ENCODE measurements at regions not wholly inside any gene's neighbourhood (a gene's known extent, or its start where the extent isn't known, plus 50 kb on each side); places are given as distances from the start of the nearest gene placed in this dataset.

DNA sequence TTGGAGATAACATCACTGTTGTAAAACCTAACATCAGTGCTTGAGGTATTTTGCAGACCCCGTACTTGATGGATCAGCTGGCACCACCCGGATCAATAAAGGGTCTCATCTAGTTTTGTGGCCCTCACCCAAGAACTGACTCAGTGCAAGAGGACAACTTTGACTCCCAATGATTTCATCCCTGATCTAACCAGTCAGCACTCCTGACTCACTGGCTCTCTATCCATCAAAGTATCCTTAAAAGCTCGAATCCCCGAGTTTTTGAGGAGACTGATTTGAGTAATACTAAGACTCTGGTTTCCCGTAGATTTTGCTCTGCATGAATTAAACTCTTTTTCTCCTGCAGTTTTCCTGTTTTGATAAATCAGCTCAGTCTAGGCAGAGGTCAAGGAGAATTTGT lies 2498.1 kb downstream of the PCDH7 start:
- H2BK15ac ChIP-seq (ENCODE audit: low read length), result no peak overlapping the region
- no peak overlapping the region for H3K4ac ChIP-seq (replicated peaks; ENCODE audit: insufficient read length, low read depth, low read length)
- H3K4me2 ChIP-seq (ENCODE audit: insufficient read depth in 1 of 2, low read depth in 2 of 2, low read length in 2 of 2), result no peak overlapping the region
- H4K91ac ChIP-seq (replicated peaks; ENCODE audit: insufficient read length, low read length), result no peak overlapping the region
- H4K5ac ChIP-seq (ENCODE audit: insufficient read length, low read depth, low read length), result no peak overlapping the region
- no peaks in the 10 kb centered on the region for H3K23me2 ChIP-seq (ENCODE audit: low read depth, low read length)
- H4K20me1 ChIP-seq (replicated peaks in 1 of 2; ENCODE audit: control insufficient read depth in 1 of 2, insufficient read depth in 2 of 2, low read length in 2 of 2), result no peaks in the 10 kb centered on the region
- DNase-seq (ENCODE audit: low read depth in 1 of 2, low spot score in 2 of 2), result no peak
- H3K27ac ChIP-seq (ENCODE audit: low read depth, low read length), result no peak overlapping the region
- H2BK12ac ChIP-seq (ENCODE audit: low read depth, low read length), result no peak overlapping the region
- no peaks in the 10 kb centered on the region for H3K79me1 ChIP-seq (ENCODE audit: low read depth, low read length)
- no peak overlapping the region for H3K4me3 ChIP-seq (ENCODE audit: extremely low read depth in 1 of 4, insufficient read depth in 2 of 4, low read depth in 3 of 4, low read length in 4 of 4)
- no peak overlapping the region for H3K14ac ChIP-seq (ENCODE audit: insufficient read length)
- H2BK120ac ChIP-seq (replicated peaks; ENCODE audit: low read depth, low read length), result no peak overlapping the region
- CTCF ChIA-PET (ENCODE audit: partially characterized antibody), result interaction anchor here (0.5 kb wide), 1 partner anchor 11 kb away, joined by 3 read pairs; no protein-coding TSS in a partner anchor
- no peak overlapping the region for H2BK20ac ChIP-seq (ENCODE audit: low read length)
- H2BK5ac ChIP-seq (ENCODE audit: low read depth, low read length), result no peak overlapping the region
- no peak overlapping the region for H2AFZ ChIP-seq (ENCODE audit: low read length)
- H3K4me1 ChIP-seq (replicated peaks in 1 of 4; ENCODE audit: control insufficient read depth in 3 of 4, insufficient read depth in 4 of 4, low read length in 3 of 4), result peaks cover 0 to 4% (median 3%) of the 10 kb centered on the region in 4 experiments; a peak in 3 of 7 replicates
- H3K23ac ChIP-seq (ENCODE audit: insufficient read length), result no peak overlapping the region
- H3K79me2 ChIP-seq (ENCODE audit: control insufficient read depth in 1 of 2, insufficient read depth in 2 of 2, low read length in 2 of 2), result no peaks in the 10 kb centered on the region
- H4K8ac ChIP-seq (ENCODE audit: extremely low read depth, insufficient read depth, low read length), result no peak overlapping the region
- H3K56ac ChIP-seq (replicated peaks; ENCODE audit: insufficient read length, low read depth, low read length), result no peak overlapping the region
- H3K18ac ChIP-seq (ENCODE audit: extremely low read depth, low read length), result no peak overlapping the region
- POLR2A ChIA-PET (ENCODE audit: partially characterized antibody), result no interaction called here
- H3K27me3 ChIP-seq (replicated peaks in 1 of 4; ENCODE audit: control insufficient read depth in 3 of 4, extremely low read depth in 1 of 4, insufficient read depth in 3 of 4, low read length in 3 of 4), result no peaks in the 10 kb centered on the region
- H3K9me3 ChIP-seq (ENCODE audit: insufficient read depth in 2 of 2, low read depth in 1 of 2, low read length in 1 of 2), result no peaks in the 10 kb centered on the region
- FAIRE-seq, result no peak
- H3K36me3 ChIP-seq (ENCODE audit: control insufficient read depth in 2 of 4, insufficient read depth in 4 of 4, low read length in 3 of 4), result no peaks in the 10 kb centered on the region
- 97% methylated on average over 5 of the region's 5 CpGs; no CpG with 5 or more reads in 1 of the 2 experiments for WGBS, 2 experiments (ENCODE audit: extremely low coverage in 1 of 2, insufficient coverage in 1 of 2, insufficient read length in 1 of 2, insufficient replicate concordance in 2 of 2, low coverage in 1 of 2, low lambda C conversion rate in 2 of 2, missing lambda C conversion rate in 1 of 2)
- H2AK5ac ChIP-seq (ENCODE audit: low read depth, low read length), result no peak overlapping the region
- TF ChIP-seq TAF1 (IDR thresholded peaks at IDR 0.05; ENCODE audit: low read depth, low read length), result no peak
- TF ChIP-seq GABPA (IDR thresholded peaks at IDR 0.05; ENCODE audit: borderline replicate concordance, insufficient read depth, low read length), result no peak
- no peak for TF ChIP-seq BCL11A (IDR thresholded peaks at IDR 0.05; ENCODE audit: low read depth in 2 of 2, low read length in 2 of 2)
- TF ChIP-seq, protein P1, sequence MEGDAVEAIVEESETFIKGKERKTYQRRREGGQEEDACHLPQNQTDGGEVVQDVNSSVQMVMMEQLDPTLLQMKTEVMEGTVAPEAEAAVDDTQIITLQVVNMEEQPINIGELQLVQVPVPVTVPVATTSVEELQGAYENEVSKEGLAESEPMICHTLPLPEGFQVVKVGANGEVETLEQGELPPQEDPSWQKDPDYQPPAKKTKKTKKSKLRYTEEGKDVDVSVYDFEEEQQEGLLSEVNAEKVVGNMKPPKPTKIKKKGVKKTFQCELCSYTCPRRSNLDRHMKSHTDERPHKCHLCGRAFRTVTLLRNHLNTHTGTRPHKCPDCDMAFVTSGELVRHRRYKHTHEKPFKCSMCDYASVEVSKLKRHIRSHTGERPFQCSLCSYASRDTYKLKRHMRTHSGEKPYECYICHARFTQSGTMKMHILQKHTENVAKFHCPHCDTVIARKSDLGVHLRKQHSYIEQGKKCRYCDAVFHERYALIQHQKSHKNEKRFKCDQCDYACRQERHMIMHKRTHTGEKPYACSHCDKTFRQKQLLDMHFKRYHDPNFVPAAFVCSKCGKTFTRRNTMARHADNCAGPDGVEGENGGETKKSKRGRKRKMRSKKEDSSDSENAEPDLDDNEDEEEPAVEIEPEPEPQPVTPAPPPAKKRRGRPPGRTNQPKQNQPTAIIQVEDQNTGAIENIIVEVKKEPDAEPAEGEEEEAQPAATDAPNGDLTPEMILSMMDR (IDR thresholded peaks at IDR 0.05; ENCODE audit: control extremely low read depth in 1 of 3, insufficient read depth in 1 of 3, low read depth in 1 of 3, low read length in 3 of 3), result no peak
- TF ChIP-seq SP4 (IDR thresholded peaks at IDR 0.05; ENCODE audit: low read length), result no peak
- TF ChIP-seq, protein P2, sequence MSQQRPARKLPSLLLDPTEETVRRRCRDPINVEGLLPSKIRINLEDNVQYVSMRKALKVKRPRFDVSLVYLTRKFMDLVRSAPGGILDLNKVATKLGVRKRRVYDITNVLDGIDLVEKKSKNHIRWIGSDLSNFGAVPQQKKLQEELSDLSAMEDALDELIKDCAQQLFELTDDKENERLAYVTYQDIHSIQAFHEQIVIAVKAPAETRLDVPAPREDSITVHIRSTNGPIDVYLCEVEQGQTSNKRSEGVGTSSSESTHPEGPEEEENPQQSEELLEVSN (IDR thresholded peaks at IDR 0.05), result no peak
- H3K9ac ChIP-seq (replicated peaks in 1 of 4; ENCODE audit: extremely low read depth in 1 of 4, low read depth in 3 of 4, low read length in 3 of 4), result peak overlapping the region in 1 of 4 experiments; percentile 34; a peak in 1 of 7 replicates
